ENCODE measurements at regions not wholly inside any gene's neighbourhood (a gene's known extent, or its start where the extent isn't known, plus 50 kb on each side); places are given as distances from the start of the nearest gene placed in this dataset.

DNA sequence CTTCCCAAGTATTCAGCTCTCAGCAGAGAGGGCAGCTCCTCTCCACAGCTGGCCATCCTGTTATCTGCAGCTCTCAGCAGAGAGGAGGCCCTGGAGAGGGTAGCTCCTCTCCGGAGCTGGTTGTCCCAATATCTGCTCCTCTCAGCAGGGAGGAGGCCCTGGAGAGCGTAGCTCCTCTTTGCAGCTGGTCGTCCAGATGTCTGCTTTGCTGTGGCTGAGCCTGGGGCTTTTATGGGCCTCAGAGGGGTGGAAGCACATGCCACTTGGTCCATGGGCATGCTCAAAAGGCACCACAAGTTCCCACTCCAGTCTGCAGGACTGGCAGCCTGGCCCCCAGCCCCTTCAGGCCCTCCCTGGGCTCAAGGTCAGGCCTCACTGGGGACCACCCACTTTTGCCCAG, 314.3 kb downstream of the KCNJ2 start:
- Histone ChIP-seq H3K9me2 (replicated peaks; ENCODE audit: insufficient read depth) (no peaks in the 10 kb centered on the region), H2AFZ (no peak overlapping the region), H3K27ac (no peak overlapping the region), H3K9me3 (ENCODE audit: low read depth) (no peaks in the 10 kb centered on the region), H3K27me3 (no peaks in the 10 kb centered on the region), H3K4me3 (no peak overlapping the region), H3K36me3 (replicated peaks; ENCODE audit: insufficient read depth, low read depth) (no peaks in the 10 kb centered on the region), H3K4me2 (no peak overlapping the region), H3K79me2 (no peaks in the 10 kb centered on the region), H3K4me1 (ENCODE audit: insufficient read depth) (no peaks in the 10 kb centered on the region), H4K20me1 (ENCODE audit: insufficient read depth, poor library complexity, severe bottlenecking) (no peaks in the 10 kb centered on the region)
- 93% methylated on average over 3 of the region's 3 CpGs for WGBS (ENCODE audit: low lambda C conversion rate, missing lambda C conversion rate)
- no peak for DNase-seq (ENCODE audit: low spot score)
- no peak for TF ChIP-seq EZH2 (IDR thresholded peaks at IDR 0.05; ENCODE audit: borderline replicate concordance)

GRCh38 chr17:70484050-70484449, 314.7 kb downstream of the KCNJ2 start:
- WGBS (ENCODE audit: low lambda C conversion rate, missing lambda C conversion rate) = 93% methylated on average over 4 of the region's 4 CpGs
- no peak overlapping the region for H2AFZ ChIP-seq
- H3K4me1 ChIP-seq (ENCODE audit: insufficient read depth) = no peaks in the 10 kb centered on the region
- H3K36me3 ChIP-seq (replicated peaks; ENCODE audit: insufficient read depth, low read depth) = no peaks in the 10 kb centered on the region
- no peak overlapping the region for H3K27ac ChIP-seq
- no peak for DNase-seq (ENCODE audit: low spot score)
- no peak overlapping the region for H3K4me3 ChIP-seq
- H4K20me1 ChIP-seq (ENCODE audit: insufficient read depth, poor library complexity, severe bottlenecking) = no peaks in the 10 kb centered on the region
- H3K27me3 ChIP-seq = no peaks in the 10 kb centered on the region
- no peaks in the 10 kb centered on the region for H3K9me2 ChIP-seq (replicated peaks; ENCODE audit: insufficient read depth)
- no peak overlapping the region for H3K4me2 ChIP-seq
- H3K79me2 ChIP-seq = no peaks in the 10 kb centered on the region
- no peaks in the 10 kb centered on the region for H3K9me3 ChIP-seq (ENCODE audit: low read depth)
- TF ChIP-seq EZH2 (IDR thresholded peaks at IDR 0.05; ENCODE audit: borderline replicate concordance) = no peak
- no peak for TF ChIP-seq EZH2phosphoT487 (IDR thresholded peaks at IDR 0.05; ENCODE audit: low read depth, severe bottlenecking, unreplicated experiment)
- TF ChIP-seq CTCF (IDR thresholded peaks at IDR 0.05; ENCODE audit: poor library complexity) = no peak

DNA sequence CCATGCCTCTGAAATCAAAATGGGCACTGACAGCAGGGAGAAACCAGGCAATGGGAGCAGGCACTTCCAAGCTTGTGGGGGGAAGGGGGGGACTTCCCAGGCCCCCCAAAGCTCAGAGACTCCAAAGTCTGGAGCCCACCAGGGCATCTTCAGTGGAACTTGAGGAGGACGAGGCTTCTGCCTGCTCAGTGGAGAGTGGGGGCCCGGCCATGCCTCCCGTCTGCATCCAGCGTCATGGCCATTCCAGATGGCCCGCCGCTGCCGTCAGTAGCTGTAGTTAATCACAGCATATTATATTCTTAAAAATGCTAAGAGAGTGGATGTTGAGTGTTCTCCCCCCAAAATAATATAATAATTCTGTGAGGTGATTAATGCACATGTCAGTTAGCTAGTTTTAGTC, 315.2 kb downstream of the KCNJ2 start:
- H4K20me1 ChIP-seq (ENCODE audit: insufficient read depth, poor library complexity, severe bottlenecking) = no peaks in the 10 kb centered on the region
- no peak for DNase-seq (ENCODE audit: low spot score)

DNA sequence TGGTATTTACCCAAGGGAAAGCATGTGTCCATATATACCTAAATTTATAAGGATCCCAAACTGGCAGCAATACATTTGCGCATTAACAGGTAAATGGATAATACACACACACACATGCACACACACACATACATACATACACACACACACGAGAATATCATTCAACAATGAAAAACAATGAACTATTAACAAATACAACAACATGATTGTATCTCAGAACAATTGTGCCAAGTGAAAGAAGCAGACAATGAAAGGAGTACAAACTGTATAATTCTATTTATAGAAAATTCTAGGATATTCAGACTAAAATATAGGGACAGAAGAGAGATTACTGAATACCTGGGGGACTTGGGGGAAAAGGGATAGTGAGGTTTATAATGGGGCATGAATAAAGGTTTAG, 323.0 kb downstream of the KCNJ2 start:
- H3K4me3 ChIP-seq = no peak overlapping the region
- H3K36me3 ChIP-seq (replicated peaks; ENCODE audit: insufficient read depth, low read depth) = no peaks in the 10 kb centered on the region
- H3K4me1 ChIP-seq (ENCODE audit: insufficient read depth) = no peaks in the 10 kb centered on the region
- no peak overlapping the region for H2AFZ ChIP-seq
- no peaks in the 10 kb centered on the region for H3K79me2 ChIP-seq
- H3K27me3 ChIP-seq = no peaks in the 10 kb centered on the region
- no peak overlapping the region for H3K27ac ChIP-seq
- no peak for DNase-seq (ENCODE audit: low spot score)
- H4K20me1 ChIP-seq (ENCODE audit: insufficient read depth, poor library complexity, severe bottlenecking) = no peaks in the 10 kb centered on the region
- no peaks in the 10 kb centered on the region for H3K9me3 ChIP-seq (ENCODE audit: low read depth)
- no peak overlapping the region for H3K4me2 ChIP-seq
- TF ChIP-seq CTCF (IDR thresholded peaks at IDR 0.05; ENCODE audit: poor library complexity) (no peak), EZH2phosphoT487 (IDR thresholded peaks at IDR 0.05; ENCODE audit: low read depth, severe bottlenecking, unreplicated experiment) (no peak), EZH2 (IDR thresholded peaks at IDR 0.05; ENCODE audit: borderline replicate concordance) (no peak)
- no peaks in the 10 kb centered on the region for H3K9me2 ChIP-seq (replicated peaks; ENCODE audit: insufficient read depth)
- 79% methylated on average over 2 of the region's 2 CpGs for WGBS (ENCODE audit: low lambda C conversion rate, missing lambda C conversion rate)

More for the DNA sequence above, 315.2 kb downstream of the KCNJ2 start:
- Histone ChIP-seq H3K27me3 (no peaks in the 10 kb centered on the region), H3K27ac (no peak overlapping the region), H3K9me3 (ENCODE audit: low read depth) (no peaks in the 10 kb centered on the region), H3K36me3 (replicated peaks; ENCODE audit: insufficient read depth, low read depth) (no peaks in the 10 kb centered on the region), H3K4me1 (ENCODE audit: insufficient read depth) (no peaks in the 10 kb centered on the region), H3K4me2 (no peak overlapping the region), H2AFZ (no peak overlapping the region), H3K9me2 (replicated peaks; ENCODE audit: insufficient read depth) (no peaks in the 10 kb centered on the region), H3K79me2 (no peaks in the 10 kb centered on the region), H3K4me3 (no peak overlapping the region)
- no peak for TF ChIP-seq EZH2 (IDR thresholded peaks at IDR 0.05; ENCODE audit: borderline replicate concordance)
- WGBS (ENCODE audit: low lambda C conversion rate, missing lambda C conversion rate) = 96% methylated on average over 7 of the region's 7 CpGs

All from hepatocyte (in vitro differentiated cells).